Duodenal mucosa (tissue), 2 donors: ENCODE measurements at regions not wholly inside any gene's neighbourhood (a gene's known extent, or its start where the extent isn't known, plus 50 kb on each side); places are given as distances from the start of the nearest gene placed in this dataset.

Source experiments
- H3K27ac ChIP-seq: one replicate; pipeline ENCODE4 v1.7.0; 2013; ENCODE audit warnings: low read depth, low read length
- H3K27me3 ChIP-seq, 2 donors: one replicate each; pipeline ENCODE4 v1.7.0; 2013; ENCODE audit warnings: low read length in 2 of 2, control low read depth in 1 of 2; ENCODE audit not compliant: insufficient read depth in 2 of 2, control insufficient read depth in 1 of 2
- H3K36me3 ChIP-seq, 2 donors: one replicate each; pipeline ENCODE4 v1.7.0; 2013; ENCODE audit warnings: low read length in 2 of 2, control low read depth in 1 of 2; ENCODE audit not compliant: insufficient read depth in 2 of 2, control insufficient read depth in 1 of 2
- H3K4me1 ChIP-seq, 2 donors: one replicate each; pipeline ENCODE4 v1.7.0; 2013; ENCODE audit warnings: low read length in 2 of 2, control low read depth in 1 of 2; ENCODE audit not compliant: insufficient read depth in 2 of 2, control insufficient read depth in 1 of 2
- H3K4me3 ChIP-seq, 2 donors: one replicate each; pipeline ENCODE4 v1.7.0; 2013; ENCODE audit warnings: low read length in 2 of 2, low read depth in 1 of 2
- H3K9ac ChIP-seq, 2 donors: one replicate each; pipeline ENCODE4 v1.7.0; 2013; ENCODE audit warnings: low read length in 2 of 2, low read depth in 1 of 2
- H3K9me3 ChIP-seq, 2 donors: one replicate each; pipeline ENCODE4 v1.7.0; 2013; ENCODE audit warnings: low read length in 2 of 2, control low read depth in 1 of 2; ENCODE audit not compliant: control insufficient read depth in 1 of 2

DNA sequence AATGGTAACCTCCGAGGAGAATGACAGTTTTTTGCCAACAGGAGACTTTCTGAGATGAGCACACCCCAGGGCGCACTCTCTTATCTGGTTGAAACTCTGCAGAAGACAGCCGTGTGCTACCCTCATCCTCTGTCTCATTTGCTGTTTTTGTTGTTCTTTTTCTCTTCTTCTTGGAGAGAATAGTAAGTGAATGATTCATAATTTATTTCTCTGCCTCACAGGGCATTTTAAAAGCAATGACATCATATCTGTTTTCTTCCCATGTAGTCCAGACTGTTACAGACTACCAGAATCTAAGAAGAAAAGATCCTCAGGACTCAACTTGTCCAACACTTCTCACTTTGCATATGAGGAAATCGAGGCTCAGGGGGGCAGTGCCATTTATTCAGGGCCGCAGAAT lies 771.1 kb upstream of the GRM7 start:
- Histone ChIP-seq H3K4me1 (no peaks in the 10 kb centered on the region), H3K4me3 (no peak overlapping the region), H3K9ac (no peak overlapping the region), H3K9me3 (no peaks in the 10 kb centered on the region), H3K27ac (no peak overlapping the region), H3K36me3 (no peaks in the 10 kb centered on the region), H3K27me3 (no peaks in the 10 kb centered on the region)

DNA sequence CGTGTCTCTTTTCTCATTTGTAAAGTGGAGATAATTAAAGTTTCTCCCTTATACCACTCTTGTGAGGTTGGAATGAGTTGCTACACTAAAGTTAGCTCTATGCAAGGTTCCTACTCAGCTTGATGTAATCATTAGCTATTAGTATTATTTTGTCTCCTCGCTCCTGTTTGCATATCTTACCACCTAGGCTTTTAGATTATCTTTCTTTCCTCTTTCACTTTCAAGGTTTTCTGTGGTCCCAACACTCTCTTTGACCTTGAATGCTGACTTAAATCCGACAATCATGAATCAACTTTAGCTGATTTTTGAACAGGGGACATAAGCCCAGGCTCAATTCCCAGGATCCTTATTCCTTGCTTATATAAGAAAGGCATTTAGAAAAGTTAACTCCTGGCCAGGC lies 769.7 kb upstream of the GRM7 start:
- Histone ChIP-seq H3K4me1 (no peaks in the 10 kb centered on the region), H3K9me3 (no peaks in the 10 kb centered on the region), H3K4me3 (no peak overlapping the region), H3K27ac (no peak overlapping the region), H3K27me3 (no peaks in the 10 kb centered on the region), H3K9ac (no peak overlapping the region), H3K36me3 (no peaks in the 10 kb centered on the region)

DNA sequence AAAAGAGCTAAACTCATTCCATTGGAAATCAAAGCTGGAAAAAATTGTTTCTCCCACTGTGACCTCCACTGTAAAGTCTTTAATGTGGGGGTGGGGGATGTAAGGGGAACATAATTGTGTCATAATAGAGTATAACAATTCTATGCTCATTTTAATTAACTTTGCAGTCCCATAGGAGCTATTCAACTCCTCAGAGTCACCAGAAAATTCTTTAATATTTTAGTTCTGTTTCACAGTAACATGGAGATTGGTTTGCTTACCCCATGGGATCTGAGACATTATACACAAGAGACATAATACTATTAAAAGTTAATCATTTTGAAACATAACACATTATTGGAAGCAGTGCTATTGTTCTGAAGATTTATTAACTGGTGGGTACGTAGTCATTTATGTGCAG lies 765.9 kb upstream of the GRM7 start:
- Histone ChIP-seq H3K36me3 (no peaks in the 10 kb centered on the region), H3K27ac (no peak overlapping the region), H3K27me3 (no peaks in the 10 kb centered on the region), H3K9me3 (no peaks in the 10 kb centered on the region), H3K9ac (no peak overlapping the region), H3K4me3 (no peak overlapping the region), H3K4me1 (no peaks in the 10 kb centered on the region)

DNA sequence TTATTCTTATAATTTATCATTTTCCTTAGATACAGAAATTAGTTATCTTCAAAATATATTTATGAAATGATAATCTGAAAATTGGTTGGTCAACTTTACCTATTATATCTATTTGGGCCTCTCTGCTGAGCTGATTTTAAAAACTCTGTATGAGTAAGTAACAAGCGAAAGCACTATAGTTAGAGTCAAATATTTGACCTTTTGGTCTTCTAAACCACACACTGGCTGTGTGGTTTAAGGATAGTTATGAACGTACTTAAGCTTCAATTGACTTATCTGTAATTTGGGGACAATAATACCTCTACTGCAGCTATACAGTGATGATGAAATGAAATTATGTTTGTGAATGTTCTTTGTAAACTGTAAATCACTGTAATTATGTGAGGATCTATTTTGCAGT lies 763.9 kb upstream of the GRM7 start:
- no peaks in the 10 kb centered on the region for H3K9me3 ChIP-seq
- H3K4me1 ChIP-seq: no peaks in the 10 kb centered on the region
- H3K4me3 ChIP-seq: no peak overlapping the region
- H3K9ac ChIP-seq: no peak overlapping the region
- no peaks in the 10 kb centered on the region for H3K36me3 ChIP-seq
- H3K27ac ChIP-seq: no peak overlapping the region
- no peaks in the 10 kb centered on the region for H3K27me3 ChIP-seq

DNA sequence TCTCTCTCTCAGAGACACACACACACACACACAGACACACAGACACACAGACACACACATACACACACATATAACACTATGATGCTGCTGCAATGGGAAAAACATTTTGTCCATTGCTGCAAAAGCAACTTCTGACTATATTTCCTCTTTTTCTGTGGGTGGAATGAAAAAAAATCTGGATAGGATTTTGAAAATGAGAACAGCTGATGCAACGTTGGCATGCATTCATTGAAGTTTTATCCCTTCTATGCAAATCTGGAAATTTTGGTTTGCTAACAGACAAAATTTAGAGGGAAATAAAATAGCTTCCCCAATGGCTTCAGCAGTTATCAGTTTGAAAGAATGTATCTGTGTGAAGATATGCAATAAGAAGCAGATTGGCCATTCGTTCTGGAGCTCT lies 763.4 kb upstream of the GRM7 start:
- Histone ChIP-seq H3K27me3 (no peaks in the 10 kb centered on the region), H3K4me1 (no peaks in the 10 kb centered on the region), H3K9ac (no peak overlapping the region), H3K9me3 (peaks cover 0 to 2% of the 10 kb centered on the region in 2 donors), H3K4me3 (no peak overlapping the region), H3K27ac (no peak overlapping the region), H3K36me3 (no peaks in the 10 kb centered on the region)

DNA sequence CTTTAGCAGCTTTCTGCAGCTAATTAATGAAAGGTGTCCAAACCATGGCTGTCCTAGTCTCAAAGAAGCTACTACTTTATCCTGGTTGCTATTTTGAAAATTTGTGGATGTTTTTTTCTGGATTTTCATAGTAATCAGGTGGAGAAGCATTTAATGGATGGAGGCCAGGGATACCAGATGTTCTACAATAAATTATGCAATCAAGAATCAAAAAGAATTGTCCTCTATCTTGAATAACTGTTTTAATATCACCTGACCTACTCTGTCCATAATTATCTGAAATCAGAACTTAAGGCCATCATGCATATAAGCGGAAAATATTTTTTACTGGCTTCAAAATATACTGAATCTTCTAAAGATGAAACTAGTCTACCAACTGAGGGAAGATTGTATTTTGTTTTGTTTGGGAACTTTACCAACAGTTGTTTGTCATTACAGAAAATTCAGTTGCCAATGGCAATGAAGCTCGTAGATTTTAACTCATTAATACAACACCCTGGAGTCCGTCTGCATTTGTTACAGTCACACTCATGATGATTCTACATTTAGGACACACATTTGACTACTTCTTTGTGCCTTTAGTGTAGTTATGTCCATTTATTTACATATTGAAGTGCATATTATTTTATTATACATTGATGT lies 762.3 kb upstream of the GRM7 start:
- Histone ChIP-seq H3K36me3 (no peaks in the 10 kb centered on the region), H3K27me3 (no peaks in the 10 kb centered on the region), H3K9ac (no peak overlapping the region), H3K9me3 (peaks cover 0 to 4% of the 10 kb centered on the region in 2 donors), H3K27ac (no peak overlapping the region), H3K4me1 (no peaks in the 10 kb centered on the region), H3K4me3 (no peak overlapping the region)

DNA sequence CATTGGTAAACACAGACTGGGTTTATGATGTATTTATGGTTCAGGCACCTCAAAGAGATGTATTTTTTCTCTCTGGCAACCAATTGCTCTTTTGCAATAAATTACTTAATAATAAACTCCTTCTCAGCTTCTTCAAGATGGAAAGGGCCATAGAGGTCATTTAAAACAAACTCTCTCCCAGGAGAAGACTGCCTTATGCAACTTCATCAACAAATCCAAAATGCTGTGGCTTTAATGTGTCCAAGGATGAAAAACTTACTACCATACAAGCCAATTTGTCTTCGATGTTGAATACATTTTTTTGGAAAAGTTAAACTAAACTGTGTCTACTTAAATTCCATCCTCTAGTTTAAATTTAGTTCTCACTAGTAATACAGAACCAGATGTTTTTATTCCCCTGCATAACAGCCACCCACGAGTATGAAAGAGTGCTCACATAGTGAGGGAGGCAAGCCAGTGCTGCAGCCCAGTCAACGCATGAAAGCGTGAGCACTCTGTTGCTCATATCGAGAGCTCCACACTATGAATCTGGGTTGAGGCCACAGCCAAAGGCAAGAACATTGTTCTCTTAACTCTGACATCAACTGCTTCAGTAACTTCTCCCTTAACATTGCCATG lies 761.3 kb upstream of the GRM7 start:
- H3K9ac ChIP-seq: no peak overlapping the region
- no peaks in the 10 kb centered on the region for H3K4me1 ChIP-seq
- H3K27me3 ChIP-seq: no peaks in the 10 kb centered on the region

DNA sequence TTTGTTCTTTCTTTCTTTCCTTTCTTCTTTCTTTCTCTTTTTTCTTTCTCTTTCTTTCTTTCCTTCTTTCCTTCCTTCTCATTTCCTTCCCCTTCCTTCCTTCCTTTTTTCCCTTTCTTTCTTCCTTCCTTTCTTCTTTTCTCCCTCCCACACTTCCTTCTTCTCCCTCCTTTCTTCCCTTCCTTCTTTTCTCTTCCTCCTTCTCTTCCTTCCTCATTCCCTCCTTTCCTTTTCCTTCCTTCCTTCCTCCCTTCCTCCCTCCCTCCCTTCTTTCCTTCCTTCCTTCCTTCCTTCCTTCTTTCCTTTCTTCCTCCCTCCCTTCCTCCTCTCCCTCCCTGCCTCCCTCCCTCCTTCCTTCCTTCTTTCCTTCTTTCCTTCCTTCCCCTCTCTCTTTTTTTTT lies 755.7 kb upstream of the GRM7 start:
- Histone ChIP-seq H3K9me3 (peaks cover 0 to 4% of the 10 kb centered on the region in 2 donors), H3K4me3 (no peak overlapping the region), H3K36me3 (no peaks in the 10 kb centered on the region), H3K27ac (no peak overlapping the region), H3K27me3 (no peaks in the 10 kb centered on the region), H3K4me1 (no peaks in the 10 kb centered on the region), H3K9ac (no peak overlapping the region)

More for the DNA sequence above, 761.3 kb upstream of the GRM7 start:
- peaks cover 0 to 4% of the 10 kb centered on the region in 2 donors for H3K9me3 ChIP-seq
- H3K36me3 ChIP-seq: no peaks in the 10 kb centered on the region
- H3K4me3 ChIP-seq: no peak overlapping the region
- no peak overlapping the region for H3K27ac ChIP-seq

DNA sequence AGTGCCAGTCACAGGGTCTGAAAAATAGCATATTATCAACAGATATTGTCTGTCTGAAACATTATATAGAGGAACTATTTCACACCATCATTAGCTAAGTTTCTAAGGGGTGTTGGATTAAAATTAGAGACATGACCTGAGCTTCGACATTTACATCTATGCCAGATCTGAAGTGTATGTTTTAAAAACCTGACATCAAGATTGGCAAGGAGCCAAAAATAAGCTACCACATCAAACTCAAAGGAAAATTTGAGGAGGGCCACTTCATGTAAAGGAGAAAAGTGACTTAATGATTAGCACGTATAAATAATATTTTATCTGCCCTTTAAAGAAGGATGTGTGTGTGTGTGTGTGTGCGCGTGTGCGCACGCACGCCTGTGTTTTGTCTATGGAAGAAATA lies 752.0 kb upstream of the GRM7 start:
- H3K9me3 ChIP-seq: no peaks in the 10 kb centered on the region
- H3K9ac ChIP-seq: no peak overlapping the region
- H3K36me3 ChIP-seq: no peaks in the 10 kb centered on the region
- H3K27ac ChIP-seq: no peak overlapping the region
- H3K4me3 ChIP-seq: no peak overlapping the region
- no peaks in the 10 kb centered on the region for H3K4me1 ChIP-seq
- H3K27me3 ChIP-seq: no peaks in the 10 kb centered on the region

DNA sequence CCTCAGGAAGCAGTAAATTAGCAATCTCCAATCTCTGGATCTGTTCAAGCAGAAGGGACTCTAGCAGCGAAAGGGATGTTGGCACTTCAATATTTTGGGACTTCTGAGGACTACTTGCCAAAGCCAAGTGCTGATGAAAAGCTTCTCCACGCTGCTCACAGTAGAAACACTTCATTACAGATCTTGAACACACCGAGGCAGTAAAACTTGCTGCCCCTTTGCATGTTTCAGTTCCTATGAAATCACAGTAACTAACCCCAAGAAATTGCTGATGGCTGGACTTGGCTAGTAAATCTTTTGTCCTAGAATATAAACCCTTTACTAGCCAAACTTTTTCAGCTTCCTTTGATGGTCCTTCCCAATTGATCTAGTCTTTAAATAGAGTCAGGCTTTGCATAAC lies 750.5 kb upstream of the GRM7 start:
- H3K9ac ChIP-seq: no peak overlapping the region
- no peaks in the 10 kb centered on the region for H3K9me3 ChIP-seq
- no peaks in the 10 kb centered on the region for H3K36me3 ChIP-seq
- no peaks in the 10 kb centered on the region for H3K4me1 ChIP-seq
- H3K27me3 ChIP-seq: no peaks in the 10 kb centered on the region
- no peak overlapping the region for H3K27ac ChIP-seq
- no peak overlapping the region for H3K4me3 ChIP-seq
